PC-9 (cell line): ENCODE measurements at regions not wholly inside any gene's neighbourhood (a gene's known extent, or its start where the extent isn't known, plus 50 kb on each side); places are given as distances from the start of the nearest gene placed in this dataset.

Experiments
- BruUV-seq: library from RNA; stranded (reverse); fragments of 400-500 nt; replicated peaks from 2 replicates; lab custom pipeline; 2021; lab: Mats Ljungman, UMichigan
- CTCF ChIA-PET: fragments of 300-600 bp; sonication (Branson Sonifier 250); formaldehyde crosslinking; loops from one replicate; lab custom pipeline; 2022; ENCODE audit warnings: antibody characterized with exemption; lab: Charles Lee
- POLR2A ChIA-PET: fragments of 300-600 bp; sonication (Branson Sonifier 250); formaldehyde crosslinking; loops from one replicate; lab custom pipeline; 2022; ENCODE audit warnings: antibody characterized with exemption; ENCODE audit not compliant: unreplicated experiment; lab: Charles Lee
- DNase-seq, 2 experiments: peaks; one replicate each; pipeline versions ENCODE4 v3.0.0 to v3.0.0-alpha.2; 2015 to 2022; ENCODE audit warnings: mixed read lengths in 1 of 2
- H2AFZ ChIP-seq: fragments of 200-600 bp; sonication (generic); 2 replicates; pipeline ENCODE4 v1.8.1; 2017; ENCODE audit warnings: antibody characterized with exemption
- H3F3A ChIP-seq: fragments of 200-600 bp; sonication (generic); 2 replicates; pipeline ENCODE4 v1.8.1; 2017; ENCODE audit warnings: antibody characterized with exemption, mild to moderate bottlenecking, low read depth; ENCODE audit not compliant: insufficient read depth
- H3K27ac ChIP-seq: fragments of 200-600 bp; sonication (generic); 2 replicates; pipeline ENCODE4 v1.6.1; 2016; ENCODE audit warnings: mixed run types
- H3K27me3 ChIP-seq: fragments of 200-600 bp; sonication (generic); 2 replicates; pipeline ENCODE4 v1.6.1; 2016; ENCODE audit warnings: low read depth, mixed run types; ENCODE audit not compliant: insufficient read depth
- H3K36me3 ChIP-seq: fragments of 200-600 bp; sonication (generic); 2 replicates; pipeline ENCODE4 v1.6.1; 2016; ENCODE audit warnings: low read depth, mixed run types
- H3K4me1 ChIP-seq: fragments of 200-600 bp; sonication (generic); replicated peaks from 2 replicates; pipeline ENCODE4 v1.6.1; 2016; ENCODE audit warnings: mixed run types; ENCODE audit not compliant: insufficient read depth
- H3K4me2 ChIP-seq: fragments of 200-600 bp; sonication (generic); 2 replicates; pipeline ENCODE4 v1.6.1; 2017; ENCODE audit warnings: mixed run types
- H3K4me3 ChIP-seq: fragments of 200-600 bp; sonication (generic); 2 replicates; pipeline ENCODE4 v1.6.1; 2016; ENCODE audit warnings: mixed run types
- H3K79me2 ChIP-seq: fragments of 200-600 bp; sonication (generic); 2 replicates; pipeline ENCODE4 v1.6.1; 2017; ENCODE audit warnings: low read depth, mixed run types
- H3K9me2 ChIP-seq: fragments of 200-600 bp; sonication (generic); 2 replicates; pipeline ENCODE4 v1.8.1; 2017; ENCODE audit warnings: mild to moderate bottlenecking; ENCODE audit not compliant: insufficient read depth
- H3K9me3 ChIP-seq: fragments of 200-600 bp; sonication (generic); 2 replicates; pipeline ENCODE4 v1.8.1; 2016; ENCODE audit warnings: low read depth; ENCODE audit not compliant: insufficient read depth
- H4K20me1 ChIP-seq: fragments of 200-600 bp; sonication (generic); 2 replicates; pipeline ENCODE4 v1.8.1; 2017; ENCODE audit not compliant: insufficient read depth
- EZH2 ChIP-seq: fragments of 200-600 bp; sonication (generic); IDR thresholded peaks from 2 replicates; pipeline ENCODE4 v1.8.0; 2017; ENCODE audit warnings: antibody characterized with exemption, low read depth
- intact Hi-C: fragments of 100-400 bp; cut with micrococcal nuclease; formaldehyde crosslinking; loops from one replicate; pipeline ENCODE4 v1.10.0; 2022; ENCODE audit not compliant: unreplicated experiment
- TF ChIP-seq, protein P1 (sequence below): fragments of 200-600 bp; sonication (generic); conservative IDR thresholded peaks from 2 replicates; pipeline ENCODE4 v1.6.1; 2017; ENCODE audit warnings: mixed run types, antibody characterized with exemption, mild to moderate bottlenecking, moderate library complexity

DNA sequence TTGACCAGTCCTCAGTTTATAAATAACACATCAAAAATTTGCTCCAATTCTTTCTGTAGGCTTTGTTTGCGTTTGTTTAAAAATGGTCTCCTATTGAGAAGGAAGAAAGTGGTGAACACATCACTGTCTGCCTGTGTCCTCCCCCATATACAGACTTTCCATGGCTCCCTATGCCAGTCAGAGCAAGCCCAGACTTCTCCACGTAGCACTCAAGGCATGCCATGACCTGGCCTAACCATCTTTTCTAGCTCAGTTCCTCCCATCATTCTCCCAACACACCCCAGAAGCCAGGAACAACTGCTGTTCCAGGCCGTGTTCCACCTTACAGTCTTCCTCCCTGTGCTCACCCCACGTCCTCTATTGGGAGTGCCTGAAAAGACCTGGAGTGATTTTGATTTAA is 129.6 kb upstream of the ZNF618 start:
- no TSS peak for BruUV-seq

DNA sequence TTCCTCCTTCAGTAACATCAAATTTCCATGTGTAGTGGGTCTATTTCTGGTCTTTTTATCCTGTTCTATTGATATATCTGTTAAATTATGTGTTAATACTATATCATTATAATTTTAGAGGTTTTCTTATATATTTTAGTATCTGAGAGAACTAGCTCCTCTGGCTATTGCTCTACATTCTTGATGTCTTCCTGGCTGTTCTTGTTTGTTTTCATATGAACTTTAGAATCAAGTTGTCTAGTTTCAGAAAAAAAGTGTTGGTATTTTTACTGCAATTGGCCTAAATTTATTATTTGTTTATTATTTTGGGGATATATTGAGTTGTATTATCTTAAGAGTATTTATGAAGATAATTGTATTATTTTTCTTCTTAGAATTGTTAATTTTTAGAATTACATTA is 128.0 kb upstream of the ZNF618 start:
- intact Hi-C loops, result no loop called here
- no peaks in the 10 kb centered on the region for H4K20me1 ChIP-seq
- TF ChIP-seq, protein P1, sequence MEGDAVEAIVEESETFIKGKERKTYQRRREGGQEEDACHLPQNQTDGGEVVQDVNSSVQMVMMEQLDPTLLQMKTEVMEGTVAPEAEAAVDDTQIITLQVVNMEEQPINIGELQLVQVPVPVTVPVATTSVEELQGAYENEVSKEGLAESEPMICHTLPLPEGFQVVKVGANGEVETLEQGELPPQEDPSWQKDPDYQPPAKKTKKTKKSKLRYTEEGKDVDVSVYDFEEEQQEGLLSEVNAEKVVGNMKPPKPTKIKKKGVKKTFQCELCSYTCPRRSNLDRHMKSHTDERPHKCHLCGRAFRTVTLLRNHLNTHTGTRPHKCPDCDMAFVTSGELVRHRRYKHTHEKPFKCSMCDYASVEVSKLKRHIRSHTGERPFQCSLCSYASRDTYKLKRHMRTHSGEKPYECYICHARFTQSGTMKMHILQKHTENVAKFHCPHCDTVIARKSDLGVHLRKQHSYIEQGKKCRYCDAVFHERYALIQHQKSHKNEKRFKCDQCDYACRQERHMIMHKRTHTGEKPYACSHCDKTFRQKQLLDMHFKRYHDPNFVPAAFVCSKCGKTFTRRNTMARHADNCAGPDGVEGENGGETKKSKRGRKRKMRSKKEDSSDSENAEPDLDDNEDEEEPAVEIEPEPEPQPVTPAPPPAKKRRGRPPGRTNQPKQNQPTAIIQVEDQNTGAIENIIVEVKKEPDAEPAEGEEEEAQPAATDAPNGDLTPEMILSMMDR, result no peak
- no peak for TF ChIP-seq EZH2
- H3K4me2 ChIP-seq, result no peak overlapping the region
- no peaks in the 10 kb centered on the region for H3F3A ChIP-seq
- H3K27me3 ChIP-seq, result peaks cover 48% of the 10 kb centered on the region
- no peaks in the 10 kb centered on the region for H3K9me3 ChIP-seq
- H2AFZ ChIP-seq, result no peak overlapping the region
- no TSS peak for BruUV-seq
- no peaks in the 10 kb centered on the region for H3K36me3 ChIP-seq
- H3K9me2 ChIP-seq, result no peaks in the 10 kb centered on the region; the same call in 1 of the 2 replicates
- no peak overlapping the region for H3K27ac ChIP-seq
- no peaks in the 10 kb centered on the region for H3K4me1 ChIP-seq
- no peak overlapping the region for H3K4me3 ChIP-seq
- ChIA-PET POLR2A (no interaction called here), CTCF (no interaction called here)
- no peaks in the 10 kb centered on the region for H3K79me2 ChIP-seq
- DNase-seq, result no peak

More for the DNA sequence above, 129.6 kb upstream of the ZNF618 start:
- H3K9me2 ChIP-seq, result no peaks in the 10 kb centered on the region; the same call in 1 of the 2 replicates
- ChIA-PET POLR2A (no interaction called here), CTCF (no interaction called here)
- H3K79me2 ChIP-seq, result no peaks in the 10 kb centered on the region
- H3K9me3 ChIP-seq, result no peaks in the 10 kb centered on the region
- H3K4me3 ChIP-seq, result no peak overlapping the region
- intact Hi-C loops, result no loop called here
- H4K20me1 ChIP-seq, result no peaks in the 10 kb centered on the region
- TF ChIP-seq EZH2, result no peak
- TF ChIP-seq, protein P1, result no peak
- no peaks in the 10 kb centered on the region for H3K4me1 ChIP-seq
- no peak overlapping the region for H3K4me2 ChIP-seq
- H3K27ac ChIP-seq, result no peak overlapping the region
- H3K27me3 ChIP-seq, result peaks cover 48% of the 10 kb centered on the region
- no peaks in the 10 kb centered on the region for H3F3A ChIP-seq
- no peak for DNase-seq
- H3K36me3 ChIP-seq, result no peaks in the 10 kb centered on the region
- no peak overlapping the region for H2AFZ ChIP-seq

DNA sequence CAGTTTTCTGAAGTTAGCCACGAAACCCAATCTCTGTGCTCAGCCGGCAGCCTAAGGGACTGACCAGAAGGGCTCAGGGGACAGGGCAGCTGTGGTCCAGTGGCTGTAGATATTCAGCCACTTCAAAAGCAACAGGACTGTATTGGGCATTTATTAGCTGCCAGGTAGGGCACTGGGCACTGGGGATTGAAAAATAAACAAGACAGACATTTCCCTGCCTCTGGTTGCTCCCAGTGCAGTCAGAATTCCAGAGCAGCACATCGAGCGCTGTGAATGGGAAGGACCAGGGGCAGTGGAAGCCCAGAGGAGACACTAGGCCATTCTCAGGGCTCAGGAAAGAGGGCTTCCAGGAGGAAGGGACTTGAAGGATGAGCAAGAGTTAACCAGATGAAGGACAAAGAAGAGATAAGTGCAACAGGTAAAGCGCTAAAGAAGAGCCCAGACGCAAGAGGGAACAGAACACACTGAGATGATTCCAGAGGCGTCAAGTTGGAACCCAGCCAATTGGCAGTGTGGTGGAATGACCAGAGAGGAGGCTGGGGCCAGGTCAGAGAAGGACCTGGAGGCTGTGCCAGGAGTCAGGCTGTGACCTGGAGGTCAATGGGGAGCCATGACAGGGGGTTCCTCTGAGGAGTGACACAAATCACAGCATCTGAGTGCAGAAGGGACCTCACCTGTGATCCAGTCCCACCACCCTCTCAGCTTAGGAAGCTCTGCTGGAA is 122.5 kb upstream of the ZNF618 start:
- CTCF ChIA-PET, result no interaction called here
- POLR2A ChIA-PET, result no interaction called here
- Histone ChIP-seq H3K4me3 (no peak overlapping the region), H2AFZ (no peak overlapping the region), H3K4me2 (no peak overlapping the region), H3K9me3 (no peaks in the 10 kb centered on the region), H3F3A (no peaks in the 10 kb centered on the region), H3K79me2 (no peaks in the 10 kb centered on the region), H3K9me2 (no peaks in the 10 kb centered on the region), H3K4me1 (no peaks in the 10 kb centered on the region), H3K27ac (no peak overlapping the region), H4K20me1 (no peaks in the 10 kb centered on the region), H3K36me3 (no peaks in the 10 kb centered on the region), H3K27me3 (peaks cover 41% of the 10 kb centered on the region)
- intact Hi-C loops, result no loop called here
- no peak for TF ChIP-seq EZH2
- TF ChIP-seq, protein P1, result no peak
- DNase-seq, result no peak
- BruUV-seq, result no TSS peak
